ENCODE measurements at regions not wholly inside any gene's neighbourhood (a gene's known extent, or its start where the extent isn't known, plus 50 kb on each side); places are given as distances from the start of the nearest gene placed in this dataset.

DNA sequence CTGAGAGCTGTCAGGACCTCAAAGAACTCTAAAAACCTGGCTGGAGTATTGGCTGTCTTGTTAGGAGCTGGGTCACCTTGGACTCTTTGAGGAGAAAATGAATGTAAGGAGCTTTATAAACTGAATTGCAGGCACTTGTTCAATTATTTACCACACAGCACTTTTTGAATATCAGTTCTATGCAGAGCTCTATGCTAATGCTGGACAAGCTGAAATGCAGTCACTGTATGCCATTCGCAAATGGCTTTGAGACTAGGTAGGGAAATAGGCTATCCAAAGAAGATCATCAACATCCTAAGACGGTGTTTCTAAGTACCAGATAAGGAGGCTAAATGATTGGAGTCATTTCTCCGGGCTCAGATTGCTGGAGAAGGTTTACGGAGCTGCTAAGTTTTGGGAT, 333.5 kb downstream of the SIPA1L2 start:
- POLR2A ChIA-PET (ENCODE audit: low non-redundant PET), result no interaction called here
- TF ChIP-seq CTCF (conservative IDR thresholded peaks at IDR 0.05; ENCODE audit: low read depth), result no peak
- H3K27ac ChIP-seq, result no peak overlapping the region
- no peak for DNase-seq (ENCODE audit: low spot score)
- CTCF ChIA-PET, result interaction anchor here (0.7 kb wide), 1 partner anchor 84 kb away, joined by 3 read pairs; no protein-coding TSS in a partner anchor

DNA sequence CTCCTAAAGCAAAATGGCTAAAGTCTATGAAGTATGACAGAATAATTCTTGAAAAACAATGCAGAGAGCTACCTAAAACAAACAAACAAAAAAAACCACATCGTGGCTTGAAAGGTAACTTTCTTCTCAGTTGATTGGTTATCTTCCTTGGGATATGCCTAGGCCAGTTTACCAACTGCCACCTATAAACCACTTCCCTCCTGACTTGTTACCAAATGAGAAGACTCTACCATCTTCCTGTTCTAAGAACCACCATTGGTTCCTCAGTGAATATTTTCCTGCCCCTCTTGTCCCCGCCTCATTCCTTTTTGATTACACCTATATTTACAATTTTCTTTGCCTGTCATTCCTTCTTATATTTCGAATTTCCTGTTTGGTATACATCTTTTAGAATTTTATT, 336.6 kb downstream of the SIPA1L2 start:
- DNase-seq (ENCODE audit: low spot score), result no peak
- ChIA-PET CTCF (interaction anchor here (0.7 kb wide), 1 partner anchor 19 kb away, joined by 7 read pairs; no protein-coding TSS in a partner anchor), POLR2A (ENCODE audit: low non-redundant PET) (no interaction called here)
- no peak for TF ChIP-seq CTCF (conservative IDR thresholded peaks at IDR 0.05; ENCODE audit: low read depth)
- H3K27ac ChIP-seq, result no peak overlapping the region

GRCh38 chr1:232292818-232293217, 337.1 kb downstream of the SIPA1L2 start:
- ChIA-PET CTCF (interaction anchor here (0.7 kb wide), 1 partner anchor 20 kb away, joined by 7 read pairs; no protein-coding TSS in a partner anchor), POLR2A (ENCODE audit: low non-redundant PET) (no interaction called here)
- H3K27ac ChIP-seq, result peak overlapping the region; percentile 33; the same call in 1 of the 2 replicates
- no peak for DNase-seq (ENCODE audit: low spot score)
- no peak; the same call in 1 of the 2 replicates for TF ChIP-seq CTCF (conservative IDR thresholded peaks at IDR 0.05; ENCODE audit: low read depth)

GRCh38 chr1:232292239-232292638, 337.7 kb downstream of the SIPA1L2 start:
- DNase-seq (ENCODE audit: low spot score), result no peak
- no peak for TF ChIP-seq CTCF (conservative IDR thresholded peaks at IDR 0.05; ENCODE audit: low read depth)
- ChIA-PET POLR2A (ENCODE audit: low non-redundant PET) (interaction anchor here (0.5 kb wide), 1 partner anchor 16 kb away, joined by 3 read pairs; no protein-coding TSS in a partner anchor), CTCF (no interaction called here)
- no peak overlapping the region for H3K27ac ChIP-seq

DNA sequence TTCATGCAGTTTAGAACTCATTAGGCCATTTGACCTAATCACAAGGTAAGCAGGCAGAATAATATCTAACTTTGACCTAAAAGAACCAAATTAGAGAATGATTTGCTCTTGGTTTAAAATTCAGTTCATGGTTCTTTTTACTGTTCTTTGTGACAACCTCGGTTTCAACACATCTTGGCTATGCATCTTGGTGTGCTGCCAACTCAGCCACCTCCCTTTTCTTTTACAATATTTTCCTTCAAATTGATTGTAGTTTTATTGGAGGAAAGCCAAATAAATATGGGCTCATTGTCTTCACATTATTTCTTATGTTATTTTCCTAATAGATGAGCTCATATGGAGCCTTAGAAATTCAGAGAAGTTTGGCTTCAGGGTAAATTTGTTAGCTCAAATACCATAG, 338.3 kb downstream of the SIPA1L2 start:
- CTCF ChIA-PET, result no interaction called here
- POLR2A ChIA-PET (ENCODE audit: low non-redundant PET), result no interaction called here
- no peak for TF ChIP-seq CTCF (conservative IDR thresholded peaks at IDR 0.05; ENCODE audit: low read depth)
- DNase-seq (ENCODE audit: low spot score), result no peak
- peak overlapping the region; percentile 79 for H3K27ac ChIP-seq

DNA sequence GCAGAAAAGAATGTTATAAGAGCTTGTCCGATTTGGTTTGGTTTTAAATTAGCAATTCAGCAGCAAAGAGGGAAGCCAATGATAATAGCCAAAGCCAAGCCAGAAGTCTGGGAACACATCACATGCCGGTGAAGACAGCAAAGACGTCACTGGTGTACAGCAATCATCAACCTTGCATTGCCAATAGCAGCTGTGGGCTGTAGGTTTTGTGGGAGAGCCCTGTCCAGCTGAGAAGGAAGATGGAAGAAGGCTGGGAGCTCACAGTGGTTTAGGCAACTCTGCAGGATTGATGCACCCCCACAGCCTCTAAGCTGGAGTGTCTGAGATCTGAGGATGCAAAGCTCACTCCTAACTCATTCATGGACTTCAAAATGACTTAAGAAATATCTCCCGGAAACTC, 338.7 kb downstream of the SIPA1L2 start:
- POLR2A ChIA-PET (ENCODE audit: low non-redundant PET), result no interaction called here
- peak overlapping the region; percentile 79 for H3K27ac ChIP-seq
- TF ChIP-seq CTCF (conservative IDR thresholded peaks at IDR 0.05; ENCODE audit: low read depth), result no peak
- CTCF ChIA-PET, result no interaction called here
- no peak for DNase-seq (ENCODE audit: low spot score)
